ENCODE measurements at regions not wholly inside any gene's neighbourhood (a gene's known extent, or its start where the extent isn't known, plus 50 kb on each side); places are given as distances from the start of the nearest gene placed in this dataset.

- no peak for TF ChIP-seq CHD2 (IDR thresholded peaks at IDR 0.05; ENCODE audit: borderline replicate concordance, low read depth, low read length)
- TF ChIP-seq LARP7 (IDR thresholded peaks at IDR 0.05), result no peak
- no peak for TF ChIP-seq EED (IDR thresholded peaks at IDR 0.05; ENCODE audit: low read depth)
- TF ChIP-seq SREBF1 (IDR thresholded peaks at IDR 0.05; ENCODE audit: low read length), result no peak
- TF ChIP-seq FOXM1 (IDR thresholded peaks at IDR 0.05; ENCODE audit: low read depth, low read length), result no peak
- no peak for TF ChIP-seq POLR2AphosphoS2 (IDR thresholded peaks at IDR 0.05; ENCODE audit: low read depth, low read length)
- no peak for TF ChIP-seq POU2F2 (IDR thresholded peaks at IDR 0.05; ENCODE audit: borderline replicate concordance, low read depth, low read length)
- no peak for TF ChIP-seq ZBED1 (IDR thresholded peaks at IDR 0.05; ENCODE audit: borderline replicate concordance)
- TF ChIP-seq ZBTB40 (IDR thresholded peaks at IDR 0.05; ENCODE audit: borderline replicate concordance), result no peak
- no peak for TF ChIP-seq SPI1 (IDR thresholded peaks at IDR 0.05; ENCODE audit: borderline replicate concordance, insufficient read depth, low read depth, low read length)
- no peak for TF ChIP-seq ETV6 (conservative IDR thresholded peaks at IDR 0.05 in 1 of 2, IDR thresholded peaks at IDR 0.05 in 1 of 2; ENCODE audit: borderline replicate concordance in 1 of 2, low read depth in 1 of 2)
- no peak for TF ChIP-seq PBX3 (IDR thresholded peaks at IDR 0.05; ENCODE audit: insufficient replicate concordance, low read depth, low read length)
- 0 out of 2 replicates have a peak, but pooled peaks have one; percentile 11 for TF ChIP-seq NFYB (IDR thresholded peaks at IDR 0.05; ENCODE audit: insufficient read depth, low read depth, low read length)
- no peak for TF ChIP-seq NFYA (IDR thresholded peaks at IDR 0.05; ENCODE audit: borderline replicate concordance, low read depth, low read length)
- TF ChIP-seq MEF2B (IDR thresholded peaks at IDR 0.05; ENCODE audit: partially characterized antibody, poor library complexity, severe bottlenecking), result peak; percentile 32
- no peak for TF ChIP-seq MAX (IDR thresholded peaks at IDR 0.05; ENCODE audit: low read depth, low read length)
- no peak for TF ChIP-seq KAT2A (conservative IDR thresholded peaks at IDR 0.05; ENCODE audit: control insufficient read depth, low read depth, low read length)
- no peak for TF ChIP-seq STAT1 (conservative IDR thresholded peaks at IDR 0.05)
- TF ChIP-seq DPF2 (IDR thresholded peaks at IDR 0.05), result peak; percentile 56; the same call in 1 of the 2 replicates
- TF ChIP-seq ELK1 (IDR thresholded peaks at IDR 0.05; ENCODE audit: low read depth, low read length), result no peak
- no peak for TF ChIP-seq BCLAF1 (IDR thresholded peaks at IDR 0.05)
- no peak for TF ChIP-seq SIN3A (IDR thresholded peaks at IDR 0.05; ENCODE audit: low read depth, low read length)
- no peak for TF ChIP-seq JUNB (IDR thresholded peaks at IDR 0.05)
Observed at GRCh38 chr2:166792808-166793207, 95.5 kb upstream of the XIRP2 start (continued).
